Fibroblast of lung (primary cell): ENCODE measurements at regions not wholly inside any gene's neighbourhood (a gene's known extent, or its start where the extent isn't known, plus 50 kb on each side); places are given as distances from the start of the nearest gene placed in this dataset.

Experiments
- CTCF ChIP-seq, 2 donors: IDR thresholded peaks in 1 of 2; conservative IDR thresholded peaks in 1 of 2; 1 replicate in 1 of 2; 2 replicates in 1 of 2; pipeline ENCODE4 v1.5.1; 2011 to 2012; ENCODE audit warnings: low read length in 2 of 2, control low read depth in 1 of 2, inconsistent platforms in 1 of 2, low read depth in 1 of 2, mild to moderate bottlenecking in 1 of 2
- EZH2 ChIP-seq: IDR thresholded peaks from 2 replicates; pipeline ENCODE4 v1.5.1; 2012; ENCODE audit warnings: low read length, control low read depth, mild to moderate bottlenecking; ENCODE audit errors: missing control alignments

GRCh38 chr10:91091780-91092179 lies 128.7 kb upstream of the PCGF5 start:
- TF ChIP-seq CTCF (conservative IDR thresholded peaks at IDR 0.05 in 1 of 2, IDR thresholded peaks at IDR 0.05 in 1 of 2; ENCODE audit: low read depth in 1 of 2, low read length in 2 of 2) (no peak), EZH2 (no peak)
